ENCODE measurements at regions not wholly inside any gene's neighbourhood (a gene's known extent, or its start where the extent isn't known, plus 50 kb on each side); places are given as distances from the start of the nearest gene placed in this dataset.

DNA sequence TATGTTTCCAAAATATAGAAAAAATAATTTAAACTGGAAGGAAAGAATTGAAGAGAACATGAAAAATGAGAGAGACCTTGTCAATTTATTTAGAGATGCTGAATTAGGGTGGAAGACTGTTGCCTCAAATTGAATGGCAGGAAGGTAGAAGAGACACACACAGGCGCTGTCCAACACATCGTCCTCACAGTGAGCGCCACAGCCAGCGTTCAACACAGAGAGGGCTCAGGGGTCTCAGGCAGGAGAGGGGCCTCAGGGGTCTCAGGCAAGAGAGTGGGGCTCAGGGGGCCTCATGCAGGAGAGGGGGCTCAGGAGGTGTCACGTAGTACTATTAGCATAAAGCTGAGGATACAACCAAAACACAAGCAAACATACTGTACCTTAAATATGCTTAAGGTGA lies 65.7 kb downstream of the TMEM18 start:
- no peak for DNase-seq

DNA sequence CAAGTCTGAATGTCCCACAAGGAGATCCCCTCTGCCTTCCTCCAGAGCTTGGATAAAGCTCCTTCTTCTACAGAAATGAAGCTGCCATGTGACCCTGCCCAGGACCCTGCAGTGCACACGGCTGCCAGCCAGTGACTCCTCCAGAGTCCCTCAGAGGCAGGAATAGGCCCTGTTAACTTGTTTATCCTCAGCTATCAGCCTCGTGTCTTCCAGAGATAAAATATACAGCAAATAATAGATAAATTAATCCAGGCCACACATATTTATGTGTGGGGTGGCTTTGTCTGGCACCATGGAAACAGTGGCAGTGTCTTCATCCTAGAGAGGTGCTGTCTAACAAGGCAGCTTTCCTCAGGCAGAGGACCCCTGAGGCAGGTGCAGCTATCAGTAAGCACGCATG lies 66.7 kb downstream of the TMEM18 start:
- DNase-seq: no peak

DNA sequence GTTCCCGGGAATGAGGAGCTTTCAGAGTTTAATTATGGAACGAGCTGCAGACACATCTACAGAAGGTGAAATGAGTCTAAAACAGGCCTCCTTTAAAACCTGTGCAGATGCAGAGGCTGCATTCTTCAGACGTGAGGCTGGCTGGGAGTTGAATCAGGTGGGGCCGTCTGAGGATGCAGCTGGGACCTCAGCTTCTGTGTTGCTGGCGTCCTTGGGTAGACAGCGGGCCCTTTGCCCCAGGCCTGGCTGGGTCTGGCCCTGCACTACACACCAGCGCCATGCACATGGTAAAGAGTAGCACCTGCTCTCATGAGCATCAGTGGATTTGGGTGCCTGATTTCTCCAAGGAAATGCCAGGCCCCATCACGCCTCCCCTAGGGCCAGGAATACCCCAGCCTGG lies 67.3 kb downstream of the TMEM18 start:
- no peak for DNase-seq

DNA sequence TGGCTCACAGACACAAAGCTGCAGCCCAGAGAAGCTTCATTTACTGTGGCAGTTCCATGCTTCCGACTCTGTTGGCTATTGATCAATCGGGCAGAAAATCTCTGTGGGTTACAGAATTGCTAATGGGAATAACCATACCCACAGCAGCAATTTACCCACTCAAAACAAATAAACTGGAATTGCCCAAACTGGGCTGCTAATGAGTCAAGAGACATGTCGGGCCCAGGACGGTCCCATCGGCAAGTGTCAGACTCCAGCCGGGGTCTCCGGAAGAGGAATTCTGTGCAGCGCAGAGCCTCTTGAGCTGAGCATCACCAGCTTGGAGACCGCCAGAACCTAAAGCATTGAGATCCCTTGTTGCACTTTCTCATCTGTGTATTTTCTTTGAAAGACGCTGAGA lies 67.8 kb downstream of the TMEM18 start:
- no peak for DNase-seq

DNA sequence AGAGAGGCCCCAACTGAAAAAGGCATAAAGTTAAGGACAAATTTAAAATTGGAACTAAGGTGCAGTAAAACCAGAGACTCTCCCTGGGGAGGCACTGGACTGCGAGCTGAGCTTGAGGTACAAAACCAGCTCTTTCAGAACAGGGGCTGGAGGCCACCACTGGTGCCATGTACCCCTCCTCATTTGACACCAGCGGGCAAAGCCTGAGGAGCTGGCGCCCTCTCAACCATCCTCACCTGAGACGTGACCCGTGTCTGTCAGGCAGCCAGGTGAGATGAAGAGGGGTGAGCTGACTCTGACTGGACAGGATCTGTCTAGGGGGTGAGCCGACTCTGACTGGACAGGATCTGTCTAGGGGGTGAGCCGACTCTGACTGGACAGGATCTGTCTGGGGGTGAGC lies 68.5 kb downstream of the TMEM18 start:
- DNase-seq: no peak

DNA sequence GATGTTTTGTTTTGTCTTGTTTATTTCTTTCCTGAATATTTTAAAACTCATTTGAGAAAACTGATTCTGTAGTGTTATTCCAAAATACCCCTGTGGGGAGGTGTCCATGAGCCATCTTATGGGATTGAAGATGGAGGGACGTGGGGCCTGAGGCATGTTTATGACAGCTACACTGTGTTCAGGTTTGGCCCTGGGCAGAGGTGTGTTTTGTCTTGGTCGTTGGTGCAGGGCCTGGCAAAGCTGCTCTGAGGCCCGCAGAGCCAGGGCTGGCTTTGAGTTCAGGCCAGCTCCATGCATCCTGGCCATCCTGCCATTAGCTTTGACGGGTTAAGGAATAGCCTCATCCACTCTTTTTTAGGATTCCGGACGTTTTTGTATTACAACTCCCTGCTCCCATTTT lies 68.9 kb downstream of the TMEM18 start:
- no peak for DNase-seq

DNA sequence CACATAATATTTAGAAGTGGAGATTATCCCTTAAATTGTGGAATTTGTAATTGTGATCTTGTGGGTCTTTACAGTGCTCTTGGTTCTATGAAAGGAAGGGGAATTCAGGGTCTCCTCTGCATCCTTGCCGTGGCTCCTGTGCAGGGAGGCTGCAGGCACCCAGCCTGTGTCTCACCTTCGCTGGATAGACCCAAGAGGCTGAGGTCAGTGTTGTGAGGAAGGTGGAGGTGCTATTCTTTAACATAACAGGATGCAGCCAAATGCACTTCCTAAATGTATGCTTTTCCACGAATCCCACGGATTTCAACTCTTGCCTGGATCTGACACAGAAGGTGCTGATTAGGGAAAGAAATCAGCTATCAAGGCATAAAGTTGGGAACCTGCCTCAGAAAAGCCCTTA lies 69.5 kb downstream of the TMEM18 start:
- DNase-seq: no peak

DNA sequence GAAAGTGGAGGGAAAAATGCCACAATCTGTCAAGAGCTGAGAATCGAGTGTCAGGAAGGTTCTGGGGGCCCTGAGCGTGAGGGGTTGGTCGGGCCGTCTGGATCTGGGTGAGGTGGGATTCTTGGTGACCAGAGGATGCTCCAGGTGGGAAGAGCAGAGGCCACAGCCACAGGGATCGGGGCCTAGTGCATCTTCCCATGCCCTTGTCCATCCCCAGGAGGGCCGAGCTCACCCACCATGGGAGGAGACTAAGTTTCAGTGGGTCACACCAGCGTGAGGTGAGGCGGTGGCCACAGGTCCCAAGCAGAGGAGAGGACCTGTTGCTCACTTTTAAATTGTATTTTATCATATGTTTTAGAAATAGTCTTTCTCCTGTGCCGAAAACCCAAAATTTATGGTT lies 70.0 kb downstream of the TMEM18 start:
- no peak for DNase-seq

DNA sequence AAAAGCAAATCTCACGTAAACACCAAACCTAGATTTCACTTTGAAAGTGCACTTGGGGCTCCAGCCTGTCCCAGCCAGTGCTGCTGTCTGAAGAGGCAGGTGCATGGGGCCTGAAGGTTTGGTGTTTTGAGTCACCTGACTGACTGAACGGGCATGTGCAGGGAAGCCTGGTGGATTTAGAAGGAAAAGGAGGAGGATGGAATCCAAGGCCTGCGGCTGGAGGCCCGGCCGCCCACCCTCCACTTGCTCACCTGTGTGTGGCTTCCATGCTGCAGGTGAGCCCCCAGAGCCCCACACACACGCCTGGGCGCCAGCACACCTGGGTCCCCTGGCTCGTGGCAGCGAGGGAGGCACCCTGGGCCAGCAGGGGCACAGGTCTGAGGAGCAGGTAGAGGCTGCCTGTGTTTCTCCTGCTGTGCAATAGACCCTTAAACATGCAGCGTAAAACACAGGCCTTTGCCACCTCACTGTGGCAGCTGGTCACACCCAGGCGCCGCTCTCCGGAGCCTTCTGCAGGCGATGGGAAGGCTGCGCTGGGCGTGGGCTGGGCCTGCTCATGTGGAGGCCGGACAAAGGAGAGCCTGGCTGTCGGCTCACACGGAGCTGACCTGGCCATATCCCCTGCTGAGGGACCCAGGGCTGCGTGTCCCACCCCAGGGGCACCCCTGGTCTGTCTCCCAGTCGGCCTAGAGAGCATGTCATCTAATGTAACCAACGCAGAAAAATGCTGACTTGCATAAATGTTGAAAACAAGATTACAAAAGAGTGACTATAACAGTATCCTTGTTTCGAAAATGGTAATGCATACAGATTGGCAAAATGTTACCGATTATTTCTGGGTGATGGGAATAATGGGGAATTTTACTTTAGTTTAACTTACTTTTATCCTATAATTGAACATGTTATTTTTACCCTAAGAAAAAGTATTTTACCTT lies 71.3 kb downstream of the TMEM18 start:
- no peak for DNase-seq

DNA sequence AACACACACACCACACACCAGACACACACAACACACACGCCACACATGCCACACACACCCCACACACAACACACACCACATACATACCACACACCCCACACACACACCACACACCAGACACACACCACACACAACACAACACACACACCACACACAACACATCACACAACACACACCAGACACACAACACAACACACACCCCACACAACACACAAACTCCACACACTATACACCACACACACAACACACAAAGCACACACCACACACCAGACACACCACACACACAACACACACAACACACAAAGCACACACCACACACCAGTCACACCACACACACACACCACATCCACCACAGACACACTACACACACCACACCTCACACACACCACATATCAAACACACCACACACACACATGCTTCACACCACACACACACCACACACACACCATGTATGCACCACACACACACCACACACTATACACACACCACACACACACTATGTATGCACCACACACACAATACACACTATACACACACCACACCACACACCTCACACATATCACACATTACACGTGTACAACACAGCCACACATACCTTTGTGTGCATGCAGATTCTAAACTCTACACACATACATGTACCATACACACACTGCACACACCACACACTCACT lies 72.2 kb downstream of the TMEM18 start:
- DNase-seq: no peak

DNA sequence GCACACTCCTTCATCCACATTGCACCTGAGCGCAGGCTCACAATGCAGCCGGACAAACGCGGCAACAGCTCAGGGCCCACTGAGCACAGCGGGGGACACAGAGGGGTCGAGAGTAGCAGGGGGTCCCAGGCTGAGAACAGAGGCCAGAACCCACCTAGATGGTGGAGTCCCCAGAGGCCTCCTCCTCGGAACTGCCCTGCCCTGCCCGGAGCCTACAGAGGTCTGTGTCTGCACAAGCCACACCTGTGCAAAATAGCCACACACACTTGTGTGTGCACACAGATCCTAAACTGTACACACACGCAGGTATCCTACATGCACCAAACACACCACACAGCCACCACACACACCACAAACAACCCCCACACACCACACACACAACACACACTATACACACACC lies 72.8 kb downstream of the TMEM18 start:
- no peak for DNase-seq

DNA sequence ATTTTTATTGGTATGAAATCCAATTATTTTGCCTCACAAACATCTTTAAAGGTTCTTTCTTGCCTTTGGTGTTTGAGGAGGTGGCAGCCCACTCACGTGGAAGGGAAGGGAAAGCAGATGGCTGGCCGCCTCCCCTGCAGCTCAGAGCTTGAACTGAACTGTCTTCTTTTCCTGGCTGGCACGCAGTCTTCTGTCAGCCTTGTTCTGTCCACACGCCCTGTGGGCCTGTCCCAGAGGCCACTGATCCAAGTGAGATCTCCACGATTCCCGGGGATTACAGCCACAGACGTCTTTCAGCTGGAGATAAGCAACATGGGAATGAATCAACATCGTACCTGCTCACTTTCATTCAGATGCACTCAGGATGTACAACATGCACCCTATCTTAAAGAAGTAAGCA lies 73.3 kb downstream of the TMEM18 start:
- no peak for DNase-seq

DNA sequence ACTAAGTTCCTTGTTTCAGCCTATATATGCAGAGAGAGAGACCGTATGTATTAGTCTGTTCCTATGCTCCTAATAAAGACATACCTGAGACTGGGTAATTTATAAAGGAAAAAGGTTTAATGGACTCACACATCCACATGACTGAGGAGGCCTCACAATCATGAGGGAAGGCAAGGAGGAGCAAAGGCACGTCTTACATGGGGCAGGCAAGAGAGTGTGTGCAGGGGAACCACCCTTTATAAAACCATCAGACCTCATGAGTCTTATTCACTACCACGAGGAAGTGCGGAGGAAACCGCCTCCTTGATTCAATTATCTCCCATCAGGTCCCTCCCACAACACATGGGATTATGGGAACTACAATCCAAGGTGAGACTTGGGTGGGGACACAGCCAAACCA lies 73.8 kb downstream of the TMEM18 start:
- no peak for DNase-seq

DNA sequence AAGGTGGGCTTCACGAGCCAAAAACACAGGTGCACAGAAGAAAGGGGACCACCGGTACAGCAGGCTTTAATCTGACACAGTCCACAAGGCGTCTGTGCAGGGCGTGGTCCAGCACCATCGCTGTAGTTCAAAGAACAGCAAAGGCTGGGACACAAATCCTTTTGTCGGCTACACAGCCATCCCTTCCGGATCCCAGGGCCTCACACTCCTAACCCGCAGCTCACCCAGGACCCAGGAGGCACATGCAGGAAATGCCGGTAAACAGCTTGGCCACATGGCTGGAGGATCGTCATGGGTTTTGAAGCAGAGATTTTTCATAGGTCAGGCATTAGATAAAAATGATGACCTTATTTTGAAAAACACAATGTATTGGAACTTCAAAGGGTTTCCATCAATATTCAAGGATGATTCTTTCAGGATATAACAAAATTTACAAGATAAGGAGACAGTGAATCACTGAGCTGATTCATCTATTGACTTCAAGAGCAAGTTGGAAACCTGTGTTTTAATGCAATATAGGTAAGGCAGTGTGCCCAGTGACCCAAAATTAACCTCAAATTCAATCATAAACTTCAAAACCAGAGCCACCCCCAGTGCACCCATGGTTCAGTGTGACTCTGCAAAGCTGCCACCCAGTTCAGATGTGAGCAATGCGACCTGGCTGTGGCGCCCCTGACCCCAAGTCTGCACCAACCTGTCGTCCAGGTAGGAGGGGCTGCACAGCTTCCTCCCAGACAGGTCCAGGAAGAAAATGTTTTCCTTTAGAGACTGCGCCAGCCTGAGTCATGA lies 74.4 kb downstream of the TMEM18 start:
- no peak for DNase-seq

DNA sequence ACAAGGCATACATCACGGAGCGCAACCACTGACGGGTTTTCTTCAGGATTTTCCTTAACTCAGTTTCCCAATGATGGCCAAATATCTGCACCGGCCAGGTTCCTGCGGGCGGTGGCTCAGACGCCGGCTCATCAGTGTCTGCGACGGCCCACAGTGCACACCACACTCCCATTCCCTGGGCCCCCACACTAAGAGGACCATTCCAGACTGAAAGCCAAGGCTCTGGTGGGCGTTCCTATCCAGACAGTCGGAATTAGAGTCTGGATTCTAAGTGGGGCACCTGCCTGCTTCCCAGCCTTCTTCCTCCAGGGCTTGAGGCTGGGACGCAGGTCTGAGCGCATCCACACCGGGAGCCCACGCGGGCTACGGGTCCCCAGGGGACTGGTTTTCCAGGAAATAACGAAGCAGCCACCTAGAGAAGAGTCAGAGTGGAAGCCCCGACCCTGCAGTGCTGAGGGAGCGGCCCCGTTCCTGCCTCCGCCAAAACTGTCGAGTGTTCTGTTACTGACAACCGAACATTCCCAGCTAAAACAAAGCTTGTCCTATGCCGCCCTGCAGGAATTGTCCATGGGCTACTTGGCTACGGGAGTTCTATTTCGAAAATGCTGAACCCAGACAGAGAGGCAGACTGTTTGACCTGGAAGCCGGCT lies 75.3 kb downstream of the TMEM18 start:
- no peak for DNase-seq

DNA sequence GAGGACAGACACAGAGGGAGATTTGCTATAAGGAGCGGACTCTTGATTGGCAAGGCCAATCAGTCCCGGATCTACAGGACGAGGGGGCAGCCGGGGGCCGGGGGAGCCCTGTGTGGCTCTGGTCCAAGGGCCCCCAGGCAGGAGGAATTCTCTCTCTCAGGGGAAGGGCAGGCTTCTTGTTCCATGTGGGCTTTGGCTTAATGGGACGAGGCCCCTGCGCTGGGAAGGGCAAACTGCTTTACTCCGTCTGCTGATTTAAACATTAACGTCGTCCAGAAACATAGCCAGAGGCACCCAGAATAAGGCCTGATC lies 75.9 kb downstream of the TMEM18 start:
- DNase-seq: no peak

DNA sequence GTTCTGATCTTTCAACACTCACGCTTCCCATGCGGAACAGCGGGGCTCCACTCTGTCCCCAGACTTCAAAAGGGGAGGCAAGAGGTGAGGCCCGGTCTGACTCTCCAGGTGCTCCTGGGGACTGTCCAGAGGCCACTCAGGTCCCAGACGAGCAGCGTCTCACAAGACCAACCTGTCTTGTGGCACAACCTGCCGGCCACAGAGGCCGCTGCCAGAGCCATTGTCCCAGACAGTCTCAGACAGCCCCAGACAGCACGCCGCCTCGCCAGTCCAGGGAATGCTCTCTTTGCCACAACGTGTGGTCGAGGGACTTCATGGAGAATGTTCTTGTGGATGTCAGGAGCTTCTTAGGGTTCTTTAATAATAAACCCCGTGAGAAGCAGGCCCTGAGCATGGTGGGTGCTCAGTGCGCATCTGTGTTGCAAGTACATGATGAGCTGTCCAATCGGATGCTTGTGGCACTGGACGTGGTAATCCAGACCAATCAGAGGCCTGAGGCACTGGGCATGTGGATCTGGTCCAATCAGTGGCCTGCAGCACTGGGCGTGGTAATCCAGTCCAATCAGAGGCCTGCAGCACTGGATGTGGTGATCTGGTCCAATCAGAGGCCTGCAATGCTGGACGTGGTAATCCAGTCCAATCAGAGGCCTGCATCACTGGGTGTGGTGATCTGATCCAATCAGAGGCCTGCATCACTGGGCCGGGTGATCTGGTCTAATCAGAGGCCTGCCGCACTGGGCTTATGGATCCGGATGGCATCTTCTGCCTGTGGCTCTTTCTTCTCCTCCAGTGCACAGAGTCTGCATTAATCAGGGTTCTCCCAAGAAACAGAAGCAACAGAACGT lies 76.4 kb downstream of the TMEM18 start:
- no peak for DNase-seq

DNA sequence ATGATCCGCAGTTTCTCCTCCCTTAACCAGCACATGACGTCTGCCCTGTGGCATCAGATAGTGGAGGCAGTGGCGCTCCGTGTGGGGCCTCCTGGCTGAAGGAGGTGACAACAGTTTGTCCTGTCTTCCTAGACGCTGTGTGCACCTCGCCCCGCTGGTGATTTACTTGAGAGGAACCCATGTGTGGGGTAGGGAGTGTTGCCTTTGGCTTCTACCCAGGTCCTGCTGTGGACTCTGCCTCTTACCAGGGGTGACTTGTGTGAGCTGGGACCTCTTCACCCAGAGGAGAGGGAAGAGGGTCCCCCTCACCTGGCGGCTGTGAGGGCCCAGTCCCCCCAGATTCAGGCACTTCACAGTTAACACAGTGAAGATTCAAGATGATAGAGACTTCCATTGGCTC lies 77.6 kb downstream of the TMEM18 start:
- DNase-seq: no peak

DNA sequence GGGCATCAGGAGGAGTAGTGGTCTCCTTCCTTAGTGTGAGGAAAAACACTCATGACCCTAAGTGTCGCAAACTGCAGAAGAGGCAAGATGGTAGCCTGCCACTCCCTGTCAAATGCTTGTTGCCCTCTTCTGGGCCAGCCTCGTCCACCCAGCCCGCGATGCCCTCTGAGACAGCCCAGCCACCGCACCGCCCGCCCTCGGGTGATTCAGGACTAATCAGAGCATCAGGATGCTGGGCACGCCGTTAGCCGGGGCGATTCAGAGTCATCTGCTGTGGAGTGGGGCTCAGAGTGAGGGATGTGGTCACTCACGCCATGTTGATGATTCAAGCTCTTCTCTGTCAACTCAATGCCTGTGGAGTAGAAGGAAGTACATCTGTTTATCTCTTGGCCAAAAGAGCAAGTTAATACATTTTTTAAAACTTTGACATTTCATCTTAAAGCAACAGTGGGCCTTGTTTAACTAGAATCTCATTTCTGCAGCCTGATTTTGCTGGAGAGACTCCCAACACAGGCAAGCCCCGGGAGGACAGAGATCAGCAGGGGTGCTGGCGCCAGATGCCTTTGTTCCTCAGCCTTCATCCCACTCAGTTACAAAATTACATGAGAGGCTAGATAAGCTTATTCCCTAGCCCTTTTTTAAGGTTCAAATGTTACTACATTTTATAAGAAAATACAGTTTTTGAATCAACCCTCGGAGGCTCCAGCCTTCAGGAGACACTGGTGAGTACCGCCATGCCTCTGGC lies 79.0 kb downstream of the TMEM18 start:
- no peak for DNase-seq

DNA sequence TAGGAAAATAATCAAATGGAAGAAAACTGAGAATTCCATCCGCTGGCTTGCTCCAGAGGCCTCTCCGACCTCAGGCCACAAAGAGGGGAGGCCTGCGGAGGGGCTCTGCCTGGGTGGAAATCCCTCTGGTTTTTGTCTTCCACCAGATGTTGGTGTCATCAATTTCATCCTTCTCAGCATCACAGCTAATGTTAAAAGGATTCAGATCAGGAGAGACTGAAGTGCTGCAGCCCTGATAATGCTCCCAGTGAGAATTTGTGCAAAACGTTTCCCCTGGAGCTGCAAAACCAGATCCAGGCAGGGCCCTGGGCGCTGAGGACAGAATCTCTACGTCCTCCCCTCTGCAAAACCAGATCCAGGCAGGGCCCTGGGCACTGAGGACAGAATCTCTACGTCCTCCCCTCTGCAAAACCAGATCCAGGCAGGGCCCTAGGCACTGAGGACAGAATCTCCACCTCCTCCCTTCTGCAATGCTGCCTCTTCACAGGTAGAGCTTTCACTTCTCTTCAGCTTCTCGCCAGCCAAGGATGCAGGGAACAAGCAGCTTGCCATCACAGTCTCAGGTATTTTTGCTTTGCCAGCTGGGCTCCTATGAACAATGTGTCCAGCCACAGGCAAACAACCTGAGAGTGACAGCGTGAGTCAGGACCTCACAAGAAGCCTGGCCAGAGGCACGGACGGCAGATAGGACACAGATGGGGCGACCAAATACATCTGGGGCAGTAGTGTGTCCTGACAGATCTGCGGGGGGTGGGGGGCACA lies 81.2 kb downstream of the TMEM18 start:
- no peak for DNase-seq

Data from NCI-H345 (cell line).